ENCODE measurements at regions not wholly inside any gene's neighbourhood (a gene's known extent, or its start where the extent isn't known, plus 50 kb on each side); places are given as distances from the start of the nearest gene placed in this dataset.

GRCh38 chr5:174327317-174327864 is 281.9 kb downstream of the NSG2 start:
- TF ChIP-seq CTCF (conservative IDR thresholded peaks at IDR 0.05; ENCODE audit: low read length) (peak; percentile 90), EZH2phosphoT487 (IDR thresholded peaks at IDR 0.05; ENCODE audit: borderline replicate concordance, low read depth, low read length) (no peak)

Measured in OCI-LY7 (cell line).